Uterus (tissue), 3 donors: ENCODE measurements at regions not wholly inside any gene's neighbourhood (a gene's known extent, or its start where the extent isn't known, plus 50 kb on each side); places are given as distances from the start of the nearest gene placed in this dataset.
A peak's percentile ranks its signal among the peaks of the same experiment; 100 is the strongest.

Experiments used
- DNase-seq, 2 donors: peaks; one replicate each; pipeline ENCODE4 v3.0.0-alpha.2; 2019 to 2020
- H3K27ac ChIP-seq, 2 donors: fragments of 200-600 bp; sonication (generic); 1 replicate in 1 of 2; 2 replicates in 1 of 2; pipeline ENCODE4 v1.5.1; 2016 to 2018
- H3K27me3 ChIP-seq, 2 donors: fragments of 200-600 bp; sonication (generic); one replicate each; pipeline ENCODE4 v1.5.1; 2018 to 2019; ENCODE audit warnings: control low read depth in 1 of 2
- H3K36me3 ChIP-seq, 2 donors: fragments of 200-600 bp; sonication (generic); one replicate each; pipeline ENCODE4 v1.5.1; 2019; ENCODE audit warnings: control low read depth in 1 of 2
- H3K4me1 ChIP-seq, 2 donors: fragments of 200-600 bp; sonication (generic); one replicate each; pipeline ENCODE4 v1.5.1; 2018 to 2019; ENCODE audit warnings: control low read depth in 1 of 2
- H3K4me3 ChIP-seq, 2 donors: fragments of 200-600 bp; sonication (generic); 1 replicate in 1 of 2; 2 replicates in 1 of 2; pipeline ENCODE4 v1.5.1; 2018 to 2019; ENCODE audit warnings: mild to moderate bottlenecking in 1 of 2
- H3K9me3 ChIP-seq, 2 donors: fragments of 200-600 bp; sonication (generic); one replicate each; pipeline ENCODE4 v1.5.1; 2019; ENCODE audit warnings: control low read depth in 1 of 2
- CTCF ChIP-seq, 4 experiments: fragments of 200-600 bp in 2 of 4; fragments of 450-650 bp in 2 of 4; sonication (generic) in 2 of 4; IDR thresholded peaks; one replicate each; pipeline ENCODE4 v1.5.1; 2016 to 2019; ENCODE audit warnings: antibody characterized with exemption in 4 of 4, mild to moderate bottlenecking in 2 of 4, moderate library complexity in 1 of 4
- POLR2A ChIP-seq, 2 donors: fragments of 450-650 bp; IDR thresholded peaks; one replicate each; pipeline ENCODE4 v1.6.1; 2016; ENCODE audit warnings: antibody characterized with exemption in 2 of 2, mild to moderate bottlenecking in 1 of 2, moderate library complexity in 1 of 2
- intact Hi-C: fragments of 100-400 bp; cut with DNase I; formaldehyde crosslinking; loops from one replicate; pipeline ENCODE4 v1.15.1; 2023; ENCODE audit warnings: low total_unique reads
- donor health status: DM: yes; HTN: yes; CAD: no.

- Histone ChIP-seq H3K4me1 (no peaks in the 10 kb centered on the region), H3K36me3 (no peaks in the 10 kb centered on the region), H3K9me3 (no peaks in the 10 kb centered on the region), H3K27me3 (no peaks in the 10 kb centered on the region), H3K4me3 (no peak overlapping the region), H3K27ac (no peak overlapping the region)
- DNase-seq = no peak
- no peak for TF ChIP-seq CTCF (IDR thresholded peaks at IDR 0.05)
- TF ChIP-seq POLR2A (IDR thresholded peaks at IDR 0.05) = no peak
- intact Hi-C loops = no loop called here
Measured at GRCh38 chr4:165610679-165611437, 232.1 kb downstream of the CPE start.

- no peak for DNase-seq
- Histone ChIP-seq H3K27me3 (no peaks in the 10 kb centered on the region), H3K27ac (peak overlapping the region in 1 of 2 donors; percentile 20), H3K4me3 (no peak overlapping the region), H3K36me3 (no peaks in the 10 kb centered on the region), H3K4me1 (no peaks in the 10 kb centered on the region), H3K9me3 (no peaks in the 10 kb centered on the region)
- TF ChIP-seq CTCF (IDR thresholded peaks at IDR 0.05) (no peak), POLR2A (IDR thresholded peaks at IDR 0.05) (no peak)
- intact Hi-C loops = no loop called here
Measured at GRCh38 chr4:165612936-165613335, 234.1 kb downstream of the CPE start.

- peak overlapping the region in 1 of 2 donors; percentile 20 for H3K27ac ChIP-seq
- intact Hi-C loops = no loop called here
- no peaks in the 10 kb centered on the region for H3K36me3 ChIP-seq
- H3K27me3 ChIP-seq = no peaks in the 10 kb centered on the region
- H3K9me3 ChIP-seq = no peaks in the 10 kb centered on the region
- no peak for DNase-seq
- no peak for TF ChIP-seq POLR2A (IDR thresholded peaks at IDR 0.05)
- H3K4me3 ChIP-seq = no peak overlapping the region
- no peaks in the 10 kb centered on the region for H3K4me1 ChIP-seq
Measured at GRCh38 chr4:165613581-165613980, 234.8 kb downstream of the CPE start.

- no peaks in the 10 kb centered on the region for H3K36me3 ChIP-seq
- intact Hi-C loops = no loop called here
- no peaks in the 10 kb centered on the region for H3K9me3 ChIP-seq
- H3K4me1 ChIP-seq = no peaks in the 10 kb centered on the region
- TF ChIP-seq CTCF (IDR thresholded peaks at IDR 0.05) (no peak), POLR2A (IDR thresholded peaks at IDR 0.05) (no peak)
- DNase-seq = no peak
- no peak overlapping the region for H3K27ac ChIP-seq
- no peak overlapping the region for H3K4me3 ChIP-seq
- H3K27me3 ChIP-seq = no peaks in the 10 kb centered on the region
Measured at GRCh38 chr4:165620913-165621312, 242.1 kb downstream of the CPE start.

DNA sequence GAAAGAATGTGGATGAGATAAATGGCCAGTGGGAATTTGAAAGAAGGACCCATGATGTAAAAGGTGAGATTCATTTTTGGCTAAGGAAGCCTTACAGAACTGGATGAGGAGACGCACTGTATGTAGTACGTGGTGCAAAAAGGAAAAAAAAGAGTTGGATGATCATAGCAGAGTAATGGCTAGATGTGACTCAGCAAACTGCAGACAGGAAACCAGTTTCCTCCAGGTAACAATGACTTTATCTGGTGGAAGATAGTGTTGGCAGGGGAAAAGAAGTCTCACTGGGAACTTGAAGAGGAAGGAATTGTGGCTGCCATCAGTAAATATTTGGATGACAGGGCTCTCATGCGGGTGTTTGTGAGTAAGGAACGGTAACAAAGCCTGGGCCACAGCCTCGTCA, 243.2 kb downstream of the CPE start:
- intact Hi-C loops = no loop called here
- Histone ChIP-seq H3K4me3 (no peak overlapping the region), H3K9me3 (no peaks in the 10 kb centered on the region)

More for the DNA sequence above, 243.2 kb downstream of the CPE start:
- H3K27ac ChIP-seq = no peak overlapping the region
- no peaks in the 10 kb centered on the region for H3K36me3 ChIP-seq
- DNase-seq = no peak
- H3K4me1 ChIP-seq = no peaks in the 10 kb centered on the region
- no peaks in the 10 kb centered on the region for H3K27me3 ChIP-seq
- TF ChIP-seq CTCF (IDR thresholded peaks at IDR 0.05) = no peak
- TF ChIP-seq POLR2A (IDR thresholded peaks at IDR 0.05) = no peak
